Nephron (organoid): ENCODE measurements at regions not wholly inside any gene's neighbourhood (a gene's known extent, or its start where the extent isn't known, plus 50 kb on each side); places are given as distances from the start of the nearest gene placed in this dataset.

Experiments
- H3K27ac Mint-ChIP-seq, 3 experiments: 2 replicates each; pipeline ENCODE4 v1.8.0; 2020; ENCODE audit warnings: mixed read lengths in 3 of 3, mild to moderate bottlenecking in 2 of 3, moderate library complexity in 1 of 3
- H3K27me3 Mint-ChIP-seq: 2 replicates; pipeline ENCODE4 v1.8.0; 2021; ENCODE audit warnings: low read depth, mild to moderate bottlenecking, moderate library complexity, mixed read lengths
- H3K36me3 Mint-ChIP-seq: 2 replicates; pipeline ENCODE4 v1.8.0; 2020; ENCODE audit warnings: low read depth, mixed read lengths
- H3K4me1 Mint-ChIP-seq: 2 replicates; pipeline ENCODE4 v1.8.0; 2020; ENCODE audit warnings: mixed read lengths
- H3K4me3 Mint-ChIP-seq, 3 experiments: 2 replicates each; pipeline ENCODE4 v1.8.0; 2020; ENCODE audit warnings: mild to moderate bottlenecking in 3 of 3, mixed read lengths in 3 of 3, moderate library complexity in 2 of 3
- H3K9me3 Mint-ChIP-seq: 2 replicates; pipeline ENCODE4 v1.8.0; 2020; ENCODE audit warnings: mixed read lengths
- CTCF ChIP-seq, 3 experiments: fragments of 200-600 bp; sonication (generic); IDR thresholded peaks; one replicate each; pipeline ENCODE4 v1.5.0; 2021; ENCODE audit warnings: antibody characterized with exemption in 3 of 3; ENCODE audit not compliant: unreplicated experiment in 3 of 3

GRCh38 chr1:4519954-4520353 is 134.5 kb upstream of the AJAP1 start:
- Mint-ChIP-seq H3K27ac (no peak overlapping the region), H3K9me3 (no peaks in the 10 kb centered on the region), H3K4me3 (no peak overlapping the region), H3K27me3 (peaks cover 20% of the 10 kb centered on the region), H3K4me1 (peaks cover 27% of the 10 kb centered on the region), H3K36me3 (no peaks in the 10 kb centered on the region)
- TF ChIP-seq CTCF (IDR thresholded peaks at IDR 0.05; ENCODE audit: unreplicated experiment in 3 of 3): no peak

- H3K27ac Mint-ChIP-seq: no peak overlapping the region
- H3K4me1 Mint-ChIP-seq: no peaks in the 10 kb centered on the region
- no peaks in the 10 kb centered on the region for H3K36me3 Mint-ChIP-seq
- peaks cover 20% of the 10 kb centered on the region for H3K27me3 Mint-ChIP-seq
- no peaks in the 10 kb centered on the region for H3K9me3 Mint-ChIP-seq
- H3K4me3 Mint-ChIP-seq: no peak overlapping the region
- TF ChIP-seq CTCF (IDR thresholded peaks at IDR 0.05; ENCODE audit: unreplicated experiment in 3 of 3): no peak
Measured at GRCh38 chr1:4523551-4523950, 130.9 kb upstream of the AJAP1 start.

GRCh38 chr1:4526747-4527146 is 127.7 kb upstream of the AJAP1 start:
- no peaks in the 10 kb centered on the region for H3K36me3 Mint-ChIP-seq

GRCh38 chr1:4527819-4528218 is 126.6 kb upstream of the AJAP1 start:
- H3K27me3 Mint-ChIP-seq: peaks cover 28% of the 10 kb centered on the region
- H3K27ac Mint-ChIP-seq: no peak overlapping the region
- H3K9me3 Mint-ChIP-seq: no peaks in the 10 kb centered on the region
- H3K4me1 Mint-ChIP-seq: no peaks in the 10 kb centered on the region
- TF ChIP-seq CTCF (IDR thresholded peaks at IDR 0.05; ENCODE audit: unreplicated experiment in 3 of 3): no peak
- H3K4me3 Mint-ChIP-seq: no peak overlapping the region
- no peaks in the 10 kb centered on the region for H3K36me3 Mint-ChIP-seq

More at GRCh38 chr1:4526747-4527146, 127.7 kb upstream of the AJAP1 start:
- H3K9me3 Mint-ChIP-seq: no peaks in the 10 kb centered on the region
- no peak overlapping the region for H3K27ac Mint-ChIP-seq
- no peaks in the 10 kb centered on the region for H3K4me1 Mint-ChIP-seq
- TF ChIP-seq CTCF (IDR thresholded peaks at IDR 0.05; ENCODE audit: unreplicated experiment in 3 of 3): no peak
- peaks cover 28% of the 10 kb centered on the region for H3K27me3 Mint-ChIP-seq
- no peak overlapping the region for H3K4me3 Mint-ChIP-seq

GRCh38 chr1:4528590-4528989 is 125.8 kb upstream of the AJAP1 start:
- no peaks in the 10 kb centered on the region for H3K36me3 Mint-ChIP-seq
- H3K9me3 Mint-ChIP-seq: no peaks in the 10 kb centered on the region
- peaks cover 24% of the 10 kb centered on the region for H3K27me3 Mint-ChIP-seq
- TF ChIP-seq CTCF (IDR thresholded peaks at IDR 0.05; ENCODE audit: unreplicated experiment in 3 of 3): no peak
- H3K27ac Mint-ChIP-seq: no peak overlapping the region
- H3K4me3 Mint-ChIP-seq: no peak overlapping the region
- H3K4me1 Mint-ChIP-seq: no peaks in the 10 kb centered on the region

- Mint-ChIP-seq H3K27me3 (peaks cover 24% of the 10 kb centered on the region), H3K27ac (no peak overlapping the region), H3K4me1 (no peaks in the 10 kb centered on the region), H3K36me3 (no peaks in the 10 kb centered on the region), H3K9me3 (no peaks in the 10 kb centered on the region), H3K4me3 (no peak overlapping the region)
- TF ChIP-seq CTCF (IDR thresholded peaks at IDR 0.05; ENCODE audit: unreplicated experiment in 3 of 3): no peak
Measured at GRCh38 chr1:4529446-4530165, 124.8 kb upstream of the AJAP1 start.
